ENCODE measurements at regions not wholly inside any gene's neighbourhood (a gene's known extent, or its start where the extent isn't known, plus 50 kb on each side); places are given as distances from the start of the nearest gene placed in this dataset.

- TF ChIP-seq CTCF (IDR thresholded peaks at IDR 0.05) (no peak), POLR2A (IDR thresholded peaks at IDR 0.05) (no peak)
These were observed 179.9 kb upstream of the NCKAP5 start for GRCh38 chr2:133748007-133748700.
